ENCODE measurements at regions not wholly inside any gene's neighbourhood (a gene's known extent, or its start where the extent isn't known, plus 50 kb on each side); places are given as distances from the start of the nearest gene placed in this dataset.

GRCh38 chr2:117726747-117727146 lies 87.7 kb upstream of the DDX18 start:
- TF ChIP-seq CTCF (IDR thresholded peaks at IDR 0.05; ENCODE audit: low read depth, low read length): no peak
- in situ Hi-C loops (cut with HindIII; ENCODE audit: low sequenced_read_pairs): no loop called here

GRCh38 chr2:117737846-117738245 lies 76.6 kb upstream of the DDX18 start:
- H3K4me3 ChIP-seq (ENCODE audit: low read depth, low read length): no peak overlapping the region
- TF ChIP-seq CTCF (IDR thresholded peaks at IDR 0.05; ENCODE audit: low read depth, low read length): no peak
- no peak for DNase-seq (ENCODE audit: low read depth, low spot score)
- in situ Hi-C loops (cut with HindIII; ENCODE audit: low sequenced_read_pairs): no loop called here

More at GRCh38 chr2:117726747-117727146, 87.7 kb upstream of the DDX18 start:
- DNase-seq (ENCODE audit: low read depth, low spot score): no peak
- H3K4me3 ChIP-seq (ENCODE audit: low read depth, low read length): no peak overlapping the region

GRCh38 chr2:117738991-117739839 lies 75.3 kb upstream of the DDX18 start:
- in situ Hi-C loops (cut with HindIII; ENCODE audit: low sequenced_read_pairs): no loop called here
- H3K4me3 ChIP-seq (ENCODE audit: low read depth, low read length): no peak overlapping the region
- no peak for DNase-seq (ENCODE audit: low read depth, low spot score)
- no peak for TF ChIP-seq CTCF (IDR thresholded peaks at IDR 0.05; ENCODE audit: low read depth, low read length)

- H3K4me3 ChIP-seq (ENCODE audit: low read depth, low read length): no peak overlapping the region
- in situ Hi-C loops (cut with HindIII; ENCODE audit: low sequenced_read_pairs): no loop called here
- TF ChIP-seq CTCF (IDR thresholded peaks at IDR 0.05; ENCODE audit: low read depth, low read length): no peak
- no peak for DNase-seq (ENCODE audit: low read depth, low spot score)
These were observed 69.0 kb upstream of the DDX18 start for GRCh38 chr2:117745537-117745936.

- DNase-seq (ENCODE audit: low read depth, low spot score): no peak
- no peak overlapping the region for H3K4me3 ChIP-seq (ENCODE audit: low read depth, low read length)
- in situ Hi-C loops (cut with HindIII; ENCODE audit: low sequenced_read_pairs): no loop called here
- no peak for TF ChIP-seq CTCF (IDR thresholded peaks at IDR 0.05; ENCODE audit: low read depth, low read length)
These were observed 58.7 kb upstream of the DDX18 start for GRCh38 chr2:117755768-117756167.

GRCh38 chr2:117760916-117761315 lies 53.6 kb upstream of the DDX18 start:
- in situ Hi-C loops (cut with HindIII; ENCODE audit: low sequenced_read_pairs): no loop called here
- H3K4me3 ChIP-seq (ENCODE audit: low read depth, low read length): no peak overlapping the region
- no peak for TF ChIP-seq CTCF (IDR thresholded peaks at IDR 0.05; ENCODE audit: low read depth, low read length)
- no peak for DNase-seq (ENCODE audit: low read depth, low spot score)
